ENCODE measurements at regions not wholly inside any gene's neighbourhood (a gene's known extent, or its start where the extent isn't known, plus 50 kb on each side); places are given as distances from the start of the nearest gene placed in this dataset.

DNA sequence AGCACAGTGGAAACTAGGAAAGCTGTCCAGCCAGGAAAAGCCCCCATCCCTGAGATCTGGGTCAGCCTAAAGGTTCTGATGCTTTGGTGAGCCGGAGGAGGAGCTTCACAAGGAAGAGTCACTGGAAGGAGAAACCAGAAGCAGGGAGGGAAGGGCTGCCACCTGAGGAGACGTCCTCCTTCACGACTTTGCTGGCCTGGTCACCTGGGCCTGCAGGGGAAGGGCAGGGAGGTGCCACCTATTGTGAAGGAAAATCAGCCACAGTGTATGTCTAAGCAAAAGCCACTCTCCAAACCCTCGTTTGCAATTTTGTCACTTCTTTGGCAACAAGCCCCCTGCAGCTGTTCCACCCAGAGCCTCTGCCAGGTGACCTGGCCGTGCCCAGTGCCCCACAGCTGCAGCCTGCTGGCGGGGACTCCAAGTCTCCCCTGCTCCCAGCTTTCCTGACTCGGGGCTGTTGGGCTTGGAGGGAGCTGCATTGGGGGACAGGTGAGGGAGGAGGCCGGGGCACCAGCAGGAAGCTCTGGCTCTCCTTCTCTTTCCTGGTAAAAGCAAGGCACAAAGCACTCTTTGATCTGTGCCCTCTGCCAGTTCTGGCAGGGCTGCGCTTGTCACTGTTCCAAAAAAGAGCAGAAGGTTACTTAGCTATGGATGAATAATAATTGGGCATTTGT is 120.9 kb upstream of the BCL2L14 start:
- Histone ChIP-seq H3K4me3 (replicated peaks in 1 of 2; ENCODE audit: low read depth in 1 of 2, low read length in 2 of 2) (no peak overlapping the region), H3K4me1 (ENCODE audit: control insufficient read depth in 1 of 2, insufficient read depth in 2 of 2, low read length in 2 of 2) (no peaks in the 10 kb centered on the region), H3K79me2 (ENCODE audit: insufficient read depth, low read length) (no peaks in the 10 kb centered on the region), H4K20me1 (ENCODE audit: insufficient read depth) (no peaks in the 10 kb centered on the region), H3K9me2 (ENCODE audit: insufficient read depth) (no peaks in the 10 kb centered on the region), H3K27me3 (ENCODE audit: insufficient read depth, low read length) (peaks cover 64% of the 10 kb centered on the region; the same call in 1 of the 2 replicates), H3K9me3 (ENCODE audit: control insufficient read depth in 1 of 2, insufficient read depth in 1 of 2, low read depth in 1 of 2, low read length in 2 of 2) (no peaks in the 10 kb centered on the region), H3K27ac (ENCODE audit: low read depth, low read length) (no peak overlapping the region), H3K4me2 (ENCODE audit: low read length) (no peak overlapping the region), H3K9ac (ENCODE audit: low read length) (no peak overlapping the region), H3K36me3 (ENCODE audit: control insufficient read depth in 1 of 2, insufficient read depth in 2 of 2, low read length in 2 of 2) (no peaks in the 10 kb centered on the region), H2AFZ (ENCODE audit: low read depth, low read length, poor library complexity, severe bottlenecking) (no peak overlapping the region)
- no peak for ATAC-seq
- ChIA-PET POLR2A (no interaction called here), CTCF (no interaction called here), RAD21 (ENCODE audit: low non-redundant PET in 1 of 2, low total read pairs in 2 of 2, uncharacterized antibody in 2 of 2, unreplicated experiment in 2 of 2) (no interaction called here)
- no peak for DNase-seq (ENCODE audit: low read depth, low spot score)
- BruUV-seq (replicated peaks) = no TSS peak
- TF ChIP-seq ZNF274 (IDR thresholded peaks at IDR 0.05; ENCODE audit: low read depth, low read length) = no peak
- intact Hi-C loops (cut with micrococcal nuclease) = no loop called here

DNA sequence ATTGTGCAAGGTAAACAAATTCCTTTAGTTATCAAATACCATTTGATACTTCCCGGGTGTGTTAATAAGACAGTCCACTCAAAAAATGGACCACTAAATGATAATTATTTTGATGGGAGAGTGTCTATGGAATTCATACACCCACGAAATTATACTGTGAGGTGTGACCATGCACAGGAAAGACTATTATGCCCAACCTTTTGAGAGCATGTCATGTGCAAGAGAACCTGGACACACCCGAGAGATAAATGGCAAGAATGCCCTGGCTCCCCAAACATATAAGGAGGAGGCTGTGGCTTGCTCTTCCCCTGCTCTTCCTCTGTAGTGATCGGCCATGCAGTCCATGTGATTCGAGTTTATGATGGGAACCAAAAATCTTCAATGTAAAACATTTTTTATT is 119.5 kb upstream of the BCL2L14 start:
- Histone ChIP-seq H3K27me3 (ENCODE audit: insufficient read depth, low read length) (peaks cover 74% of the 10 kb centered on the region), H3K4me2 (ENCODE audit: low read length) (no peak overlapping the region), H3K9ac (ENCODE audit: low read length) (no peak overlapping the region), H3K9me2 (ENCODE audit: insufficient read depth) (no peaks in the 10 kb centered on the region), H4K20me1 (ENCODE audit: insufficient read depth) (no peaks in the 10 kb centered on the region), H3K4me3 (replicated peaks in 1 of 2; ENCODE audit: low read depth in 1 of 2, low read length in 2 of 2) (no peak overlapping the region), H3K4me1 (ENCODE audit: control insufficient read depth in 1 of 2, insufficient read depth in 2 of 2, low read length in 2 of 2) (no peaks in the 10 kb centered on the region), H3K79me2 (ENCODE audit: insufficient read depth, low read length) (no peaks in the 10 kb centered on the region), H3K9me3 (ENCODE audit: control insufficient read depth in 1 of 2, insufficient read depth in 1 of 2, low read depth in 1 of 2, low read length in 2 of 2) (no peaks in the 10 kb centered on the region), H2AFZ (ENCODE audit: low read depth, low read length, poor library complexity, severe bottlenecking) (no peak overlapping the region), H3K27ac (ENCODE audit: low read depth, low read length) (no peak overlapping the region), H3K36me3 (ENCODE audit: control insufficient read depth in 1 of 2, insufficient read depth in 2 of 2, low read length in 2 of 2) (no peaks in the 10 kb centered on the region)
- ChIA-PET POLR2A (no interaction called here), CTCF (no interaction called here), RAD21 (ENCODE audit: low non-redundant PET in 1 of 2, low total read pairs in 2 of 2, uncharacterized antibody in 2 of 2, unreplicated experiment in 2 of 2) (no interaction called here)
- no TSS peak for BruUV-seq (replicated peaks)
- TF ChIP-seq JUND (IDR thresholded peaks at IDR 0.05) = no peak
- no peak for TF ChIP-seq ZNF274 (IDR thresholded peaks at IDR 0.05; ENCODE audit: low read depth, low read length)
- TF ChIP-seq POLR2AphosphoS5 (IDR thresholded peaks at IDR 0.05; ENCODE audit: low read depth, low read length) = no peak
- TF ChIP-seq CEBPB (IDR thresholded peaks at IDR 0.05; ENCODE audit: low read depth) = no peak
- no peak for TF ChIP-seq POLR2A (IDR thresholded peaks at IDR 0.05; ENCODE audit: borderline replicate concordance, extremely low read depth, insufficient read depth, insufficient read length)
- no peak for TF ChIP-seq MAX (IDR thresholded peaks at IDR 0.05)
- no peak for TF ChIP-seq EZH2phosphoT487 (IDR thresholded peaks at IDR 0.05; ENCODE audit: borderline replicate concordance)
- no peak for TF ChIP-seq ELF1 (IDR thresholded peaks at IDR 0.05; ENCODE audit: borderline replicate concordance, low read depth)
- TF ChIP-seq, protein P1, sequence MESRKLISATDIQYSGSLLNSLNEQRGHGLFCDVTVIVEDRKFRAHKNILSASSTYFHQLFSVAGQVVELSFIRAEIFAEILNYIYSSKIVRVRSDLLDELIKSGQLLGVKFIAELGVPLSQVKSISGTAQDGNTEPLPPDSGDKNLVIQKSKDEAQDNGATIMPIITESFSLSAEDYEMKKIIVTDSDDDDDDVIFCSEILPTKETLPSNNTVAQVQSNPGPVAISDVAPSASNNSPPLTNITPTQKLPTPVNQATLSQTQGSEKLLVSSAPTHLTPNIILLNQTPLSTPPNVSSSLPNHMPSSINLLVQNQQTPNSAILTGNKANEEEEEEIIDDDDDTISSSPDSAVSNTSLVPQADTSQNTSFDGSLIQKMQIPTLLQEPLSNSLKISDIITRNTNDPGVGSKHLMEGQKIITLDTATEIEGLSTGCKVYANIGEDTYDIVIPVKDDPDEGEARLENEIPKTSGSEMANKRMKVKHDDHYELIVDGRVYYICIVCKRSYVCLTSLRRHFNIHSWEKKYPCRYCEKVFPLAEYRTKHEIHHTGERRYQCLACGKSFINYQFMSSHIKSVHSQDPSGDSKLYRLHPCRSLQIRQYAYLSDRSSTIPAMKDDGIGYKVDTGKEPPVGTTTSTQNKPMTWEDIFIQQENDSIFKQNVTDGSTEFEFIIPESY (IDR thresholded peaks at IDR 0.05; ENCODE audit: extremely low read depth, insufficient replicate concordance, low read length) = no peak
- TF ChIP-seq, protein P2, sequence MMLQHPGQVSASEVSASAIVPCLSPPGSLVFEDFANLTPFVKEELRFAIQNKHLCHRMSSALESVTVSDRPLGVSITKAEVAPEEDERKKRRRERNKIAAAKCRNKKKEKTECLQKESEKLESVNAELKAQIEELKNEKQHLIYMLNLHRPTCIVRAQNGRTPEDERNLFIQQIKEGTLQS (IDR thresholded peaks at IDR 0.05) = no peak
- no peak for TF ChIP-seq ZFX (IDR thresholded peaks at IDR 0.05)
- TF ChIP-seq SP1 (IDR thresholded peaks at IDR 0.05; ENCODE audit: low read depth) = no peak
- TF ChIP-seq, protein P3, sequence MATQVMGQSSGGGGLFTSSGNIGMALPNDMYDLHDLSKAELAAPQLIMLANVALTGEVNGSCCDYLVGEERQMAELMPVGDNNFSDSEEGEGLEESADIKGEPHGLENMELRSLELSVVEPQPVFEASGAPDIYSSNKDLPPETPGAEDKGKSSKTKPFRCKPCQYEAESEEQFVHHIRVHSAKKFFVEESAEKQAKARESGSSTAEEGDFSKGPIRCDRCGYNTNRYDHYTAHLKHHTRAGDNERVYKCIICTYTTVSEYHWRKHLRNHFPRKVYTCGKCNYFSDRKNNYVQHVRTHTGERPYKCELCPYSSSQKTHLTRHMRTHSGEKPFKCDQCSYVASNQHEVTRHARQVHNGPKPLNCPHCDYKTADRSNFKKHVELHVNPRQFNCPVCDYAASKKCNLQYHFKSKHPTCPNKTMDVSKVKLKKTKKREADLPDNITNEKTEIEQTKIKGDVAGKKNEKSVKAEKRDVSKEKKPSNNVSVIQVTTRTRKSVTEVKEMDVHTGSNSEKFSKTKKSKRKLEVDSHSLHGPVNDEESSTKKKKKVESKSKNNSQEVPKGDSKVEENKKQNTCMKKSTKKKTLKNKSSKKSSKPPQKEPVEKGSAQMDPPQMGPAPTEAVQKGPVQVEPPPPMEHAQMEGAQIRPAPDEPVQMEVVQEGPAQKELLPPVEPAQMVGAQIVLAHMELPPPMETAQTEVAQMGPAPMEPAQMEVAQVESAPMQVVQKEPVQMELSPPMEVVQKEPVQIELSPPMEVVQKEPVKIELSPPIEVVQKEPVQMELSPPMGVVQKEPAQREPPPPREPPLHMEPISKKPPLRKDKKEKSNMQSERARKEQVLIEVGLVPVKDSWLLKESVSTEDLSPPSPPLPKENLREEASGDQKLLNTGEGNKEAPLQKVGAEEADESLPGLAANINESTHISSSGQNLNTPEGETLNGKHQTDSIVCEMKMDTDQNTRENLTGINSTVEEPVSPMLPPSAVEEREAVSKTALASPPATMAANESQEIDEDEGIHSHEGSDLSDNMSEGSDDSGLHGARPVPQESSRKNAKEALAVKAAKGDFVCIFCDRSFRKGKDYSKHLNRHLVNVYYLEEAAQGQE (IDR thresholded peaks at IDR 0.05; ENCODE audit: low read depth) = no peak
- no peak for TF ChIP-seq FOSL1 (IDR thresholded peaks at IDR 0.05; ENCODE audit: low read depth)
- no peak for TF ChIP-seq SIN3A (IDR thresholded peaks at IDR 0.05; ENCODE audit: low read depth)
- ATAC-seq (no peak), DNase-seq (ENCODE audit: low read depth, low spot score) (no peak)
- intact Hi-C loops (cut with micrococcal nuclease) = no loop called here
